ENCODE measurements at regions not wholly inside any gene's neighbourhood (a gene's known extent, or its start where the extent isn't known, plus 50 kb on each side); places are given as distances from the start of the nearest gene placed in this dataset.

- Histone ChIP-seq H4K20me1 (ENCODE audit: insufficient read depth) (no peaks in the 10 kb centered on the region), H3K27ac (ENCODE audit: low read length) (no peak overlapping the region), H3K36me3 (ENCODE audit: insufficient read depth, low read length) (no peaks in the 10 kb centered on the region), H3K79me2 (replicated peaks; ENCODE audit: insufficient read depth, low read length) (no peaks in the 10 kb centered on the region), H3K9me3 (ENCODE audit: low read length) (no peaks in the 10 kb centered on the region), H2AFZ (ENCODE audit: low read depth, low read length) (no peak overlapping the region), H3K4me3 (ENCODE audit: low read length) (no peak overlapping the region), H3K27me3 (ENCODE audit: insufficient read depth, low read depth, low read length) (no peaks in the 10 kb centered on the region), H3K9ac (ENCODE audit: low read length) (no peak overlapping the region), H3K9me2 (ENCODE audit: insufficient read depth, low read length) (no peaks in the 10 kb centered on the region), H3K4me2 (ENCODE audit: low read length) (no peak overlapping the region), H3F3A (ENCODE audit: insufficient read depth, low read length, poor library complexity, severe bottlenecking) (no peaks in the 10 kb centered on the region)
- no peak for TF ChIP-seq EZH2 (IDR thresholded peaks at IDR 0.05; ENCODE audit: borderline replicate concordance, insufficient read depth, low read length, poor library complexity, severe bottlenecking)
- no peak for TF ChIP-seq RAD21 (conservative IDR thresholded peaks at IDR 0.05)
- TF ChIP-seq TAF1 (IDR thresholded peaks at IDR 0.05; ENCODE audit: low read depth) = no peak
- no peak for TF ChIP-seq EP300 (conservative IDR thresholded peaks at IDR 0.05; ENCODE audit: poor library complexity, severe bottlenecking)
- no peak for TF ChIP-seq POLR2AphosphoS5 (IDR thresholded peaks at IDR 0.05)
- no peak for TF ChIP-seq REST (IDR thresholded peaks at IDR 0.05; ENCODE audit: borderline replicate concordance)
- no peak for TF ChIP-seq MXI1 (conservative IDR thresholded peaks at IDR 0.05; ENCODE audit: poor library complexity, severe bottlenecking)
- no peak for TF ChIP-seq CTCF (IDR thresholded peaks at IDR 0.05; ENCODE audit: poor library complexity, severe bottlenecking)
- TF ChIP-seq SMC3 (conservative IDR thresholded peaks at IDR 0.05; ENCODE audit: poor library complexity) = no peak
Measured at GRCh38 chr6:138007014-138007472, 100.2 kb downstream of the PERP start.

- Histone ChIP-seq H3K27me3 (ENCODE audit: insufficient read depth, low read depth, low read length) (no peaks in the 10 kb centered on the region), H3K9me2 (ENCODE audit: insufficient read depth, low read length) (no peaks in the 10 kb centered on the region), H3K36me3 (ENCODE audit: insufficient read depth, low read length) (no peaks in the 10 kb centered on the region), H3F3A (ENCODE audit: insufficient read depth, low read length, poor library complexity, severe bottlenecking) (no peaks in the 10 kb centered on the region), H3K79me2 (replicated peaks; ENCODE audit: insufficient read depth, low read length) (no peaks in the 10 kb centered on the region), H3K9me3 (ENCODE audit: low read length) (no peaks in the 10 kb centered on the region), H3K27ac (ENCODE audit: low read length) (no peak overlapping the region), H4K20me1 (ENCODE audit: insufficient read depth) (no peaks in the 10 kb centered on the region), H3K4me2 (ENCODE audit: low read length) (no peak overlapping the region), H2AFZ (ENCODE audit: low read depth, low read length) (no peak overlapping the region), H3K9ac (ENCODE audit: low read length) (no peak overlapping the region), H3K4me3 (ENCODE audit: low read length) (no peak overlapping the region)
- TF ChIP-seq SMC3 (conservative IDR thresholded peaks at IDR 0.05; ENCODE audit: poor library complexity) = no peak
- no peak for TF ChIP-seq POLR2AphosphoS5 (IDR thresholded peaks at IDR 0.05)
- no peak for TF ChIP-seq REST (IDR thresholded peaks at IDR 0.05; ENCODE audit: borderline replicate concordance)
- TF ChIP-seq EP300 (conservative IDR thresholded peaks at IDR 0.05; ENCODE audit: poor library complexity, severe bottlenecking) = no peak
- TF ChIP-seq RAD21 (conservative IDR thresholded peaks at IDR 0.05) = no peak
- TF ChIP-seq CTCF (IDR thresholded peaks at IDR 0.05; ENCODE audit: poor library complexity, severe bottlenecking) = no peak
- TF ChIP-seq TAF1 (IDR thresholded peaks at IDR 0.05; ENCODE audit: low read depth) = no peak
- no peak for TF ChIP-seq MXI1 (conservative IDR thresholded peaks at IDR 0.05; ENCODE audit: poor library complexity, severe bottlenecking)
- TF ChIP-seq EZH2 (IDR thresholded peaks at IDR 0.05; ENCODE audit: borderline replicate concordance, insufficient read depth, low read length, poor library complexity, severe bottlenecking) = no peak
Measured at GRCh38 chr6:138008791-138009190, 98.4 kb downstream of the PERP start.

Measured in neural cell (in vitro differentiated cells).